CD4-positive, alpha-beta T cell (primary cell): ENCODE measurements at regions not wholly inside any gene's neighbourhood (a gene's known extent, or its start where the extent isn't known, plus 50 kb on each side); places are given as distances from the start of the nearest gene placed in this dataset.

Source experiments
- ATAC-seq: fragments of 200-7000 bp; cut with Tn5 transposase; one replicate; pipeline ENCODE4 v1.10.0; 2022; ENCODE audit warnings: mild to moderate bottlenecking; ENCODE audit not compliant: poor library complexity
- CTCF ChIA-PET: fragments of 350-600 bp; sonication (Branson Sonifier 250); formaldehyde crosslinking; loops from one replicate; lab custom pipeline; 2021; ENCODE audit warnings: antibody characterized with exemption, inconsistent platforms; lab: Charles Lee
- POLR2A ChIA-PET: fragments of 350-600 bp; sonication (Branson Sonifier 250); formaldehyde crosslinking; loops from one replicate; lab custom pipeline; 2021; ENCODE audit warnings: antibody characterized with exemption, inconsistent platforms; lab: Charles Lee
- DNase-seq, 14 experiments: peaks; one replicate each; pipeline ENCODE4 v3.0.0-alpha.2; 2013 to 2020; ENCODE audit warnings: mixed read lengths in 2 of 14
- H3K27ac ChIP-seq, 2 donors: one replicate each; pipeline versions ENCODE4 v1.5.1 to v1.7.0; 2013; ENCODE audit warnings: low read length in 2 of 2, low read depth in 1 of 2, mild to moderate bottlenecking in 1 of 2
- H3K27me3 ChIP-seq, 2 experiments: 1 replicate in 1 of 2; 2 replicates in 1 of 2; pipeline versions ENCODE4 v1.6.1 to v1.7.0; 2013; ENCODE audit warnings: low read length in 2 of 2, control low read depth in 1 of 2, mild to moderate bottlenecking in 1 of 2, moderate library complexity in 1 of 2; ENCODE audit not compliant: insufficient read depth in 2 of 2, control insufficient read depth in 1 of 2
- H3K36me3 ChIP-seq: one replicate; pipeline ENCODE4 v1.6.1; 2013; ENCODE audit warnings: low read length, control low read depth; ENCODE audit not compliant: insufficient read depth
- H3K4me1 ChIP-seq: one replicate; pipeline ENCODE4 v1.6.1; 2013; ENCODE audit warnings: low read length, control low read depth; ENCODE audit not compliant: insufficient read depth
- H3K4me3 ChIP-seq: one replicate; pipeline ENCODE4 v1.5.1; 2013; ENCODE audit warnings: mild to moderate bottlenecking, low read length, moderate library complexity
- H3K9me3 ChIP-seq, 2 experiments: 1 replicate in 1 of 2; 2 replicates in 1 of 2; pipeline versions ENCODE4 v1.6.1 to v1.7.0; 2013; ENCODE audit warnings: low read length in 2 of 2, mild to moderate bottlenecking in 2 of 2, control low read depth in 1 of 2, moderate library complexity in 1 of 2; ENCODE audit not compliant: control insufficient read depth in 1 of 2, insufficient read depth in 1 of 2
- H3K27ac Mint-ChIP-seq: one replicate; pipeline ENCODE4 v1.8.0; 2020; ENCODE audit warnings: mixed read lengths
- H3K27me3 Mint-ChIP-seq: one replicate; pipeline ENCODE4 v1.8.0; 2021; ENCODE audit warnings: mixed read lengths
- H3K36me3 Mint-ChIP-seq: one replicate; pipeline ENCODE4 v1.8.0; 2021; ENCODE audit warnings: low read depth, mixed read lengths
- H3K4me1 Mint-ChIP-seq: one replicate; pipeline ENCODE4 v1.8.0; 2021; ENCODE audit warnings: low read depth, mixed read lengths
- H3K4me3 Mint-ChIP-seq: one replicate; pipeline ENCODE4 v1.8.0; 2020; ENCODE audit warnings: mild to moderate bottlenecking, mixed read lengths
- H3K9me3 Mint-ChIP-seq: one replicate; pipeline ENCODE4 v1.8.0; 2020; ENCODE audit warnings: mixed read lengths
- intact Hi-C, 2 experiments: fragments of 100-400 bp; cut with DNase I in 1 of 2; cut with micrococcal nuclease in 1 of 2; formaldehyde crosslinking; loops; one replicate each; pipeline versions ENCODE4 v1.15.1 to v1.9.0; 2023 to 2025; cut with DNase I, micrococcal nuclease
- TF ChIP-seq, protein P1 (sequence below): fragments of 200-600 bp; IDR thresholded peaks from one replicate; pipeline ENCODE4 v1.8.0; 2022; ENCODE audit warnings: antibody characterized with exemption, mild to moderate bottlenecking

DNA sequence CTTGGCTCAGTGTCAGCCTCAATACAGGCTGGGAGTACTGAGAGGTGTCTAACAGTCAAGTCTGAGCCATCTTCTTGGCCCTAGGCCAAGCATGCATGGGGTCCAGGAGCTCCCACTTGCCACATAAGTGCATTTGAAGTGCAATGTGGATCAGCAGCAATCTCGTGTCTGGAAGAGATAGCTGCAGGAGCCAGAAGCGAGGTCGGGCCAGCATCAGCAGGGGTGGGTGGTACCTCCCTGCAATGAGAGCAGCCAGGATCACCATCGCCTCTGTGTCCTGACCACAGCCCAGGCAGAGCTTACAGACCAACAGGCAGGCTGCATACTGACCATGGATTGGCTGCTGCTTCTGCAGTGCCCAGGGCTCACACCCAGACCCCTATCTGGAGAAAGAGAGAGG is 83.0 kb upstream of the CXCL12 start:
- Histone ChIP-seq H3K4me1 (no peaks in the 10 kb centered on the region), H3K27ac (no peak overlapping the region), H3K36me3 (no peaks in the 10 kb centered on the region), H3K9me3 (peaks cover 0 to 21% of the 10 kb centered on the region in 2 experiments), H3K4me3 (no peak overlapping the region), H3K27me3 (peaks cover 6 to 14% of the 10 kb centered on the region in 2 experiments)
- no peak overlapping the region for H3K27ac Mint-ChIP-seq
- TF ChIP-seq, protein P1, sequence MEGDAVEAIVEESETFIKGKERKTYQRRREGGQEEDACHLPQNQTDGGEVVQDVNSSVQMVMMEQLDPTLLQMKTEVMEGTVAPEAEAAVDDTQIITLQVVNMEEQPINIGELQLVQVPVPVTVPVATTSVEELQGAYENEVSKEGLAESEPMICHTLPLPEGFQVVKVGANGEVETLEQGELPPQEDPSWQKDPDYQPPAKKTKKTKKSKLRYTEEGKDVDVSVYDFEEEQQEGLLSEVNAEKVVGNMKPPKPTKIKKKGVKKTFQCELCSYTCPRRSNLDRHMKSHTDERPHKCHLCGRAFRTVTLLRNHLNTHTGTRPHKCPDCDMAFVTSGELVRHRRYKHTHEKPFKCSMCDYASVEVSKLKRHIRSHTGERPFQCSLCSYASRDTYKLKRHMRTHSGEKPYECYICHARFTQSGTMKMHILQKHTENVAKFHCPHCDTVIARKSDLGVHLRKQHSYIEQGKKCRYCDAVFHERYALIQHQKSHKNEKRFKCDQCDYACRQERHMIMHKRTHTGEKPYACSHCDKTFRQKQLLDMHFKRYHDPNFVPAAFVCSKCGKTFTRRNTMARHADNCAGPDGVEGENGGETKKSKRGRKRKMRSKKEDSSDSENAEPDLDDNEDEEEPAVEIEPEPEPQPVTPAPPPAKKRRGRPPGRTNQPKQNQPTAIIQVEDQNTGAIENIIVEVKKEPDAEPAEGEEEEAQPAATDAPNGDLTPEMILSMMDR, result no peak
- no peaks in the 10 kb centered on the region for H3K4me1 Mint-ChIP-seq
- DNase-seq (no peak), ATAC-seq (no peak)
- no peaks in the 10 kb centered on the region for H3K36me3 Mint-ChIP-seq
- no peak overlapping the region for H3K4me3 Mint-ChIP-seq
- no peaks in the 10 kb centered on the region for H3K9me3 Mint-ChIP-seq
- peaks cover 13% of the 10 kb centered on the region for H3K27me3 Mint-ChIP-seq
- ChIA-PET CTCF (no interaction called here), POLR2A (no interaction called here)
- intact Hi-C loops, result no loop called here

- CTCF ChIA-PET, result no interaction called here
- H3K4me3 Mint-ChIP-seq, result no peak overlapping the region
- H3K4me1 Mint-ChIP-seq, result no peaks in the 10 kb centered on the region
- no peaks in the 10 kb centered on the region for H3K4me1 ChIP-seq
- no peaks in the 10 kb centered on the region for H3K9me3 Mint-ChIP-seq
- no peak overlapping the region for H3K27ac Mint-ChIP-seq
- no peak overlapping the region for H3K27ac ChIP-seq
- peaks cover 6 to 14% of the 10 kb centered on the region in 2 experiments for H3K27me3 ChIP-seq
- no peak overlapping the region for H3K4me3 ChIP-seq
- DNase-seq (no peak), ATAC-seq (no peak)
- POLR2A ChIA-PET, result no interaction called here
- no peaks in the 10 kb centered on the region for H3K36me3 ChIP-seq
- TF ChIP-seq, protein P1, result no peak
- peaks cover 13% of the 10 kb centered on the region for H3K27me3 Mint-ChIP-seq
- H3K9me3 ChIP-seq, result peaks cover 0 to 21% of the 10 kb centered on the region in 2 experiments
- H3K36me3 Mint-ChIP-seq, result no peaks in the 10 kb centered on the region
- intact Hi-C loops, result no loop called here
Measured at GRCh38 chr10:44468525-44468924, 83.6 kb upstream of the CXCL12 start.

GRCh38 chr10:44468965-44469364 is 84.1 kb upstream of the CXCL12 start:
- Histone ChIP-seq H3K27me3 (peaks cover 6 to 14% of the 10 kb centered on the region in 2 experiments), H3K4me1 (no peaks in the 10 kb centered on the region), H3K27ac (no peak overlapping the region), H3K4me3 (no peak overlapping the region), H3K9me3 (peaks cover 0 to 21% of the 10 kb centered on the region in 2 experiments), H3K36me3 (no peaks in the 10 kb centered on the region)
- Mint-ChIP-seq H3K4me1 (no peaks in the 10 kb centered on the region), H3K4me3 (no peak overlapping the region), H3K9me3 (no peaks in the 10 kb centered on the region), H3K27ac (no peak overlapping the region), H3K36me3 (no peaks in the 10 kb centered on the region), H3K27me3 (peaks cover 13% of the 10 kb centered on the region)
- TF ChIP-seq, protein P1, result no peak
- ATAC-seq, result no peak
- CTCF ChIA-PET, result no interaction called here
- intact Hi-C loops, result no loop called here
- POLR2A ChIA-PET, result no interaction called here
- no peak for DNase-seq
